Testis (tissue), 2 donors: ENCODE measurements at regions not wholly inside any gene's neighbourhood (a gene's known extent, or its start where the extent isn't known, plus 50 kb on each side); places are given as distances from the start of the nearest gene placed in this dataset.

Experiments used
- POLR2A ChIP-seq: fragments of 450-650 bp; IDR thresholded peaks from one replicate; pipeline ENCODE4 v1.6.1; 2017; ENCODE audit warnings: antibody characterized with exemption, mild to moderate bottlenecking, moderate library complexity
- TF ChIP-seq, protein P1 (sequence below), 3 experiments: fragments of 450-650 bp in 2 of 3; fragments of 200-600 bp in 1 of 3; sonication (generic) in 1 of 3; IDR thresholded peaks; one replicate each; pipeline ENCODE4 v1.5.1; 2016 to 2019; ENCODE audit warnings: antibody characterized with exemption in 3 of 3, mild to moderate bottlenecking in 2 of 3, moderate library complexity in 1 of 3

DNA sequence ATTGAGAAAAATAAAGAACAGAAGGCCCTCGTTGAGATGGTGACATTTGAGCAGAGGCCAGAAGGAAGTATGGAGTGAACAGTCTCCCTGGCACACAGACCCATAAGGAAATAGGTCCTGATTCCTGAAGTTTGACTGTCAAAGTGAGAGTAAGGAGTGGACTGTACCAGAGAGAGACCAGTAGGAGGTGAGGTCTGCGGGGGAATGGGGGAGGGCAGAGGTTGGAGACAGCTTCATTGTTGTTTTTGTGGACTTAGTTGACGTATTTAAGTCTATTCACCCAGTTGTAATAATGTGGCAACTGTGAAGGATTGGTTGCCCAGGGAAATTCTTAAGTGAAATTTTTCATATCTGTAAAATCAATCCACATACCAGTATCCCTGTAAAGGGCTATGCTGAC is 110.7 kb downstream of the TFAP2B start:
- TF ChIP-seq POLR2A = no peak
- TF ChIP-seq, protein P1, sequence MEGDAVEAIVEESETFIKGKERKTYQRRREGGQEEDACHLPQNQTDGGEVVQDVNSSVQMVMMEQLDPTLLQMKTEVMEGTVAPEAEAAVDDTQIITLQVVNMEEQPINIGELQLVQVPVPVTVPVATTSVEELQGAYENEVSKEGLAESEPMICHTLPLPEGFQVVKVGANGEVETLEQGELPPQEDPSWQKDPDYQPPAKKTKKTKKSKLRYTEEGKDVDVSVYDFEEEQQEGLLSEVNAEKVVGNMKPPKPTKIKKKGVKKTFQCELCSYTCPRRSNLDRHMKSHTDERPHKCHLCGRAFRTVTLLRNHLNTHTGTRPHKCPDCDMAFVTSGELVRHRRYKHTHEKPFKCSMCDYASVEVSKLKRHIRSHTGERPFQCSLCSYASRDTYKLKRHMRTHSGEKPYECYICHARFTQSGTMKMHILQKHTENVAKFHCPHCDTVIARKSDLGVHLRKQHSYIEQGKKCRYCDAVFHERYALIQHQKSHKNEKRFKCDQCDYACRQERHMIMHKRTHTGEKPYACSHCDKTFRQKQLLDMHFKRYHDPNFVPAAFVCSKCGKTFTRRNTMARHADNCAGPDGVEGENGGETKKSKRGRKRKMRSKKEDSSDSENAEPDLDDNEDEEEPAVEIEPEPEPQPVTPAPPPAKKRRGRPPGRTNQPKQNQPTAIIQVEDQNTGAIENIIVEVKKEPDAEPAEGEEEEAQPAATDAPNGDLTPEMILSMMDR (IDR thresholded peaks at IDR 0.05) = no peak
